AG04449 (cell line): ENCODE measurements at regions not wholly inside any gene's neighbourhood (a gene's known extent, or its start where the extent isn't known, plus 50 kb on each side); places are given as distances from the start of the nearest gene placed in this dataset.

Experiments
- CTCF ChIA-PET: fragments of 350-600 bp; formaldehyde crosslinking; extraction: SDS; loops from one replicate; lab custom pipeline; 2021; ENCODE audit warnings: antibody characterized with exemption; lab: Yijun Ruan, JAX
- POLR2A ChIA-PET: fragments of 400-600, 350-600 bp; formaldehyde crosslinking; extraction: SDS; loops from one replicate; lab custom pipeline; 2020; ENCODE audit warnings: antibody characterized with exemption, inconsistent platforms; lab: Yijun Ruan, JAX
- DNase-seq: peaks from one replicate; pipeline ENCODE4 v3.0.0-alpha.2; 2010; ENCODE audit warnings: low read depth, low spot score
- H3K4me3 ChIP-seq: 2 replicates; pipeline ENCODE4 v1.5.1; 2011; ENCODE audit warnings: low read depth, mild to moderate bottlenecking, control low read depth, low read length
- TF ChIP-seq, protein P1 (sequence below): IDR thresholded peaks from one replicate; pipeline ENCODE4 v1.5.1; 2011; ENCODE audit warnings: mild to moderate bottlenecking, moderate library complexity, low read length, control low read depth, inconsistent platforms; ENCODE audit not compliant: insufficient read depth; ENCODE audit errors: missing control alignments

DNA sequence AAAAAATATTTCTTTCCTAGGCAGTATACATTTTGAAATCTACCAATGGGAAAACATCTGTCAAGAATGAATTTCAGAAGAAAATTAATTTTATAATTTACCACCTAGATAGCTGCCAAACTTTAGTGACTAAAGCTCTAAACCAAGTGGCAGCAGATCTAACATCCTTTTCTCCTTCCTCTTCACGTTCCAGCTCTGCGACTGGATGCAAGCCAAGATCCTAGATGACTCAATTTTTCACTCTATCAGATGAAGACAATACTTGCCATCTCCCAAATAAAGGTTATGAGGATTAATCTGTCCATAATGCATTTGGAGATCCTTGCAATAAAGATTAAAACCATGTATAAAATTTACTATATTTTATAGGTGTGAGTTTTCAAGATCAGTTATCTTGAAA, 66.7 kb upstream of the MIR17HG start:
- no peak for DNase-seq
- CTCF ChIA-PET, result no interaction called here
- TF ChIP-seq, protein P1, sequence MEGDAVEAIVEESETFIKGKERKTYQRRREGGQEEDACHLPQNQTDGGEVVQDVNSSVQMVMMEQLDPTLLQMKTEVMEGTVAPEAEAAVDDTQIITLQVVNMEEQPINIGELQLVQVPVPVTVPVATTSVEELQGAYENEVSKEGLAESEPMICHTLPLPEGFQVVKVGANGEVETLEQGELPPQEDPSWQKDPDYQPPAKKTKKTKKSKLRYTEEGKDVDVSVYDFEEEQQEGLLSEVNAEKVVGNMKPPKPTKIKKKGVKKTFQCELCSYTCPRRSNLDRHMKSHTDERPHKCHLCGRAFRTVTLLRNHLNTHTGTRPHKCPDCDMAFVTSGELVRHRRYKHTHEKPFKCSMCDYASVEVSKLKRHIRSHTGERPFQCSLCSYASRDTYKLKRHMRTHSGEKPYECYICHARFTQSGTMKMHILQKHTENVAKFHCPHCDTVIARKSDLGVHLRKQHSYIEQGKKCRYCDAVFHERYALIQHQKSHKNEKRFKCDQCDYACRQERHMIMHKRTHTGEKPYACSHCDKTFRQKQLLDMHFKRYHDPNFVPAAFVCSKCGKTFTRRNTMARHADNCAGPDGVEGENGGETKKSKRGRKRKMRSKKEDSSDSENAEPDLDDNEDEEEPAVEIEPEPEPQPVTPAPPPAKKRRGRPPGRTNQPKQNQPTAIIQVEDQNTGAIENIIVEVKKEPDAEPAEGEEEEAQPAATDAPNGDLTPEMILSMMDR, result no peak
- no peak overlapping the region for H3K4me3 ChIP-seq
- POLR2A ChIA-PET, result no interaction called here

DNA sequence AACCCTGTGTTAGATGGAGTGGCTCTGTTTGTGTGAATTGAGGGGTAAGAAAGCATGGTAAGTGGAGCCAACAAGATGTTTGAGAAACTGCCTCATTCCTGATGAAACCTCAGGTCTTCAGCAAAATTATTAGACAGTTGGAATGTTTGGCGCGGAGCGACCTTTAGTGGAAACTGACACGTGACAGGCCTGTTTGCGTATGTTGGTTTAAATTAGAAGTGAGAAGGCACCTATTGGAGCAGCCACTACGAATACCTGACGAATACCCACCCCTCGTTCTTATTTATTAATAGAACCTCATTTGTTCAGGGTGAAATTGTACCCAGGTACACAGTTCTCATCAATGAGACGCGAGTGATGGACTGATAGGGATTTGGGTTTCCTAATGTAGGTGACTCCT, 63.2 kb upstream of the MIR17HG start:
- TF ChIP-seq, protein P1, result no peak
- H3K4me3 ChIP-seq, result no peak overlapping the region
- CTCF ChIA-PET, result no interaction called here
- DNase-seq, result no peak
- POLR2A ChIA-PET, result no interaction called here

DNA sequence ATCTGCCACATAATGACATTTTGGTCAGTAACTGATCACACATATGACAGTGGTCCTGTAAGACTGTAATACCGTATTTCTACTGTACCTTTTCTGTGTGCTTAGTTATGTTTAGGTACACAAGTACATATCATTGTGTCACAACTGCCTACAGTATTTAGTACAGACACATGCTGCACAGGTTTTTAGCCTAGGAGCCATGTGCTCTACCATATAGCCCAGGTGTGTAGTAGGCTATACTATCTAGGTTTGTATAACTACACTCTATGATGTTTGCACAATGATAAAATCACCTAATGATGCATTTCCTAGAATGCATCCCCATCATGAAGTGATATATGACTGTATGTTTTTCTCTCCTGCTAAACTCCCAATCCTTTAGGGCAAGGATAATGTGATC, 61.2 kb upstream of the MIR17HG start:
- TF ChIP-seq, protein P1, result no peak
- ChIA-PET CTCF (no interaction called here), POLR2A (no interaction called here)
- DNase-seq, result no peak
- no peak overlapping the region for H3K4me3 ChIP-seq

DNA sequence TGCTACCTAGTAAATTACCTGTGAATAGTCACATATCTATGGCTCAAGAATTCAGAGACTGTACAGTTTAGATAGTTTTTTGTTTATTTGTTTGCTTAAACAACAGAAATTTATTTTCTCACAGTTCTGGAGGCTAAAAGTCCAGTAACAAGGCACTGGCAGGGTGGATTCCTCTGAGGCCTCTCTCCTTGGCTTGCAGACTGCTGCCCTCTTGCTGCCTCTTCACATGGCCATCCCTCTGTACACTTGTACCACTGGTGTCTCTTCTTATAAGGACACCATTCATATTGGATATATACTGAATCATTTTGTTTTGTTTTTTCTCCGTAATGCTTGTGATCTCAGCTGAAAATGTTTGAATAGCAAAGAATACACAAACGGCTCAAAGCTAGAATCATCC, 56.4 kb upstream of the MIR17HG start:
- TF ChIP-seq, protein P1, result no peak
- ChIA-PET POLR2A (no interaction called here), CTCF (no interaction called here)
- no peak for DNase-seq
- no peak overlapping the region for H3K4me3 ChIP-seq

DNA sequence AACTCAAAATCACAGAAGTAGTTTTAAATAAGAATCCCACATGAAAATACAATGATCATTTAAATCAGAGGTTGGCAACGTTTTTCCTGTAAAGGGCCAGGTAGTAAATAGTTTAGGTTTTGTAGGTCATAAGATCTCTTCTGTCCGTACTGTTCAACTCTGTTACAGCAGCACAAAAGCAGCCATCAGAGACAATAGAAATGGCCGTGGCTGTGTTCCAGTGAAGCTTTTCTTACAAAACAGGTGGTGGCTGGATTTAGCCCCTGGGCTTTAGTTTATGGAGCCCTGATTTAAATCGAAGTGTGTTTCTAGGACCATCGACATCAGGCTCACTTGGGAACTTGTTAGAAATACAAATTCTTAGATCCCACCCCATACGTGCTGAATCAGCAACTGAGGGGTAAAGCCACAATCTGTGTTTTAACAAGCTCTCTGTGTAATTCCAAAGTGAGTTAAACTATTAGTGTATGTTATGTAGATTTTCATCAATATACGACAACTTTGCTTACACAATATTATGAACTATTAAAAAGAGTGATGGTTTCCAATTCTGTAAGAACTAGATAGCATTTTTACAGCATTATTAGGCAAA, 54.8 kb upstream of the MIR17HG start:
- no peak overlapping the region for H3K4me3 ChIP-seq
- POLR2A ChIA-PET, result no interaction called here
- TF ChIP-seq, protein P1, result no peak
- CTCF ChIA-PET, result no interaction called here
- no peak for DNase-seq

DNA sequence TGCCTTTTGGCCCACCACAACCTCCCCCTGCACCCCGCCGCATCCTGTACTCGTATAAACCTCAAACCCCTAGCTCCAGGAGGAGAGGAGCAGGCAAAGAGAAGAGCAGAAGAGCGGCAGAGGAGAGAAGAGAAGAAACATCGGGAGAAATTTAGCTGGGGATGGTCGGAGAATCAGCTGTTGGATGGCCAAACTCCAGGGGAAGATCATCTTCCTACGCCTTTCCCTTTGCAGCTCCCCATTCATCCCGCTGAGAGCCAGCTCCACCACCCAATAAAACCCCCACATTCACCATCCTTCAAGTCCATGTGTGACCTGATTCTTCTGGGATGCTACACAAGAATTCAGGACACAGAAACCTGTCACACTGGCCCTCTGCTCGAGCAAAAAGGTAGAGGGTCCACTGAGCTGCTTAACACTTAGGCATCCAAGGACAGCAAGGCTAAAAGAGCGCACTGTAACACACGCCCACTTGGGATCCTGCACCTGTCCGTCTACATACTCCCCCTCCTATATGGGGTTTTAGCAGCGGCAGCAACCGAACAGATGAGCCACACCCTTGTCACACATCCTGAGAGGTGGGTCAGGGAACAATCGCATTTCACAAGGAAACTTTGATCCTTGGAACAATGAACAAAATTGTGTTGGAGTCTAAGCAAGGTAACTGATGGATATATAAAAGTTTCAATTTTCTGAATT, 51.6 kb upstream of the MIR17HG start:
- ChIA-PET POLR2A (no interaction called here), CTCF (no interaction called here)
- TF ChIP-seq, protein P1, result no peak
- H3K4me3 ChIP-seq, result no peak overlapping the region
- DNase-seq, result no peak
